K562 (cell line): ENCODE measurements at regions not wholly inside any gene's neighbourhood (a gene's known extent, or its start where the extent isn't known, plus 50 kb on each side); places are given as distances from the start of the nearest gene placed in this dataset.

Experiments
- E2F3 ChIP-seq: fragments of 250-450 bp; sonication (Bioruptor Pico); IDR thresholded peaks from 2 replicates; pipeline ENCODE4 v1.4.0; 2020; ENCODE audit warnings: mild to moderate bottlenecking
- GATAD2B ChIP-seq: fragments of 450-650 bp; IDR thresholded peaks from 2 replicates; pipeline ENCODE4 v1.6.1; 2017; ENCODE audit warnings: mild to moderate bottlenecking, borderline replicate concordance
- NFXL1 ChIP-seq: fragments of 450-650 bp; formaldehyde crosslinking; IDR thresholded peaks from 2 replicates; pipeline ENCODE4 v1.4.0; 2021; ENCODE audit warnings: mild to moderate bottlenecking
- POLR2AphosphoS5 ChIP-seq: IDR thresholded peaks from 2 replicates; pipeline ENCODE4 v1.6.1; 2011; ENCODE audit warnings: mild to moderate bottlenecking, low read depth, low read length, moderate library complexity; ENCODE audit not compliant: control insufficient read depth, insufficient read depth
- RNF2 ChIP-seq: sonication (generic); IDR thresholded peaks from 2 replicates; pipeline ENCODE4 v1.6.1; 2016
- ZKSCAN3 ChIP-seq: fragments of 250-450 bp; sonication (Bioruptor Pico); IDR thresholded peaks from 2 replicates; pipeline ENCODE4 v1.4.0; 2020
- ZNF197 ChIP-seq: fragments of 200-800 bp; sonication (Bioruptor generic); IDR thresholded peaks from 2 replicates; pipeline ENCODE4 v1.6.1; 2016; ENCODE audit warnings: low read depth, missing genetic modification characterization, missing compliant biosample characterization
- ZNF239 ChIP-seq: fragments of 250-450 bp; sonication (Bioruptor Pico); IDR thresholded peaks from 2 replicates; pipeline ENCODE4 v1.4.0; 2020; ENCODE audit warnings: mild to moderate bottlenecking
- ZNF644 ChIP-seq: fragments of 200-800 bp; sonication (Bioruptor generic); IDR thresholded peaks from 2 replicates; pipeline ENCODE4 v1.6.1; 2016; ENCODE audit warnings: low read depth, missing genetic modification characterization, missing compliant biosample characterization
- ZNF76 ChIP-seq: fragments of 250-450 bp; sonication (Bioruptor Pico); IDR thresholded peaks from 2 replicates; pipeline ENCODE4 v1.4.0; 2020; ENCODE audit warnings: mild to moderate bottlenecking, moderate library complexity, borderline replicate concordance
- ZNF780A ChIP-seq: fragments of 250-450 bp; sonication (Bioruptor Pico); IDR thresholded peaks from 2 replicates; pipeline ENCODE4 v1.5.0; 2021; ENCODE audit warnings: mild to moderate bottlenecking
- TF ChIP-seq, protein P1 (sequence below): fragments of 250-450 bp; sonication (Bioruptor Pico); IDR thresholded peaks from 2 replicates; pipeline ENCODE4 v1.8.0; 2022; ENCODE audit warnings: moderate library complexity, mild to moderate bottlenecking, inconsistent platforms

DNA sequence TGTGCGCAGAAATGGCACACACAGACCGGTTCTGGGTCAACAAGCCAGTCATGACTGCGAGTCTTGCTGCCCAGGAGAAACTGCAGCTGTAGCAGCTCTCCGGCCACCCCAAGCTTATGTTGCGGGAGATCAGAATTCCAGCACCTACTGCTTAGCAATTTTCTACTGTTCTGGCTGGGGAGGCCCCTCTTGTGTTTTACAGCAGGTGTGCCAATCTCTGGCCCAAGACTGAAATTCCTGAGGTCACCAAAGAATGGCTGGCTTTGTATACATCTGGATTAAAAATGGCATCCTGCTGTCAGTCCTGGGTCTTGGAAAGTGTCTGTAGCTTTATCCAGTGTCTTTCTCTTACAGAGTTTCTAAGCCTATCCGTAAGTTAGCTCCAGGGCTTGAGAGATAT lies 68.9 kb upstream of the TRAM1L1 start:
- no peak for TF ChIP-seq E2F3
- no peak for TF ChIP-seq ZNF644 (tag)
- TF ChIP-seq ZNF780A, result no peak
- TF ChIP-seq ZKSCAN3 (CRISPR knock-in tag), result no peak
- no peak for TF ChIP-seq NFXL1
- no peak for TF ChIP-seq POLR2AphosphoS5
- TF ChIP-seq GATAD2B, result no peak
- no peak for TF ChIP-seq ZNF76
- TF ChIP-seq, protein P1, sequence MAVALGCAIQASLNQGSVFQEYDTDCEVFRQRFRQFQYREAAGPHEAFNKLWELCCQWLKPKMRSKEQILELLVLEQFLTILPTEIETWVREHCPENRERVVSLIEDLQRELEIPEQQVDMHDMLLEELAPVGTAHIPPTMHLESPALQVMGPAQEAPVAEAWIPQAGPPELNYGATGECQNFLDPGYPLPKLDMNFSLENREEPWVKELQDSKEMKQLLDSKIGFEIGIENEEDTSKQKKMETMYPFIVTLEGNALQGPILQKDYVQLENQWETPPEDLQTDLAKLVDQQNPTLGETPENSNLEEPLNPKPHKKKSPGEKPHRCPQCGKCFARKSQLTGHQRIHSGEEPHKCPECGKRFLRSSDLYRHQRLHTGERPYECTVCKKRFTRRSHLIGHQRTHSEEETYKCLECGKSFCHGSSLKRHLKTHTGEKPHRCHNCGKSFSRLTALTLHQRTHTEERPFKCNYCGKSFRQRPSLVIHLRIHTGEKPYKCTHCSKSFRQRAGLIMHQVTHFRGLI, result no peak
- TF ChIP-seq RNF2, result no peak
- TF ChIP-seq ZNF239 (CRISPR knock-in tag), result no peak
- TF ChIP-seq ZNF197 (CRISPR knock-in tag), result no peak
